Psoas muscle (tissue), 7 donors: ENCODE measurements at regions not wholly inside any gene's neighbourhood (a gene's known extent, or its start where the extent isn't known, plus 50 kb on each side); places are given as distances from the start of the nearest gene placed in this dataset.

Source experiments
- ATAC-seq, 4 donors: fragments of 200-7000 bp; cut with Tn5 transposase; one replicate each; pipeline ENCODE4 v1.9.1; 2020; ENCODE audit warnings: moderate library complexity in 3 of 4, mild to moderate bottlenecking in 2 of 4
- DNase-seq, 2 donors: peaks; one replicate each; pipeline ENCODE4 v3.0.0-alpha.2; 2020
- H3K27ac ChIP-seq: fragments of 200-600 bp; one replicate; pipeline ENCODE4 v1.8.0; 2022
- H3K27me3 ChIP-seq, 3 donors: fragments of 200-600 bp in 1 of 3; one replicate each; pipeline versions ENCODE4 v1.6.1 to v1.8.0; 2013 to 2022; ENCODE audit warnings: low read length in 2 of 3, mild to moderate bottlenecking in 2 of 3, moderate library complexity in 1 of 3; ENCODE audit not compliant: insufficient read depth in 3 of 3
- H3K36me3 ChIP-seq, 2 donors: fragments of 200-600 bp in 1 of 2; one replicate each; pipeline versions ENCODE4 v1.6.1 to v1.8.0; 2013 to 2022; ENCODE audit warnings: low read depth in 1 of 2, mild to moderate bottlenecking in 1 of 2, moderate library complexity in 1 of 2; ENCODE audit not compliant: insufficient read depth in 1 of 2
- H3K4me1 ChIP-seq: fragments of 200-600 bp; one replicate; pipeline ENCODE4 v1.8.0; 2022
- H3K4me3 ChIP-seq: fragments of 200-600 bp; one replicate; pipeline ENCODE4 v1.8.0; 2022; ENCODE audit warnings: mild to moderate bottlenecking
- H3K9me3 ChIP-seq: fragments of 200-600 bp; one replicate; pipeline ENCODE4 v1.8.0; 2022
- WGBS, 3 donors: extraction: QIAGEN DNeasy Blood & Tissue Kit; methylation state at CpG; one replicate each; pipeline versions ENCODE4 v1.1.6 to v1.1.7; 2013; 5-methylcytosine and 5-hydroxymethylcytosine counted together
- intact Hi-C, 2 donors: fragments of 100-400 bp; cut with DNase I; formaldehyde crosslinking; loops; one replicate each; pipeline versions ENCODE4 v1.11.0 to v1.14.2; 2022
- TF ChIP-seq, protein P1 (sequence below): fragments of 200-600 bp; IDR thresholded peaks from one replicate; pipeline ENCODE4 v1.8.0; 2022; ENCODE audit warnings: antibody characterized with exemption
- donor health status: healthy with polysubstance abuse.
- donor health status: DM: no; HTN: no; CAD: no; lungs with moderate emphysema.
- donor health status: Bipolar disorder and iron deficiency.
- donor health status: healthy.
- donor health status: DM: yes; HTN: yes; CAD: no.
- donor health status: DM: no; HTN: no; CAD: no.
- donor health status: DM: yes; HTN: yes; CAD: no.

DNA sequence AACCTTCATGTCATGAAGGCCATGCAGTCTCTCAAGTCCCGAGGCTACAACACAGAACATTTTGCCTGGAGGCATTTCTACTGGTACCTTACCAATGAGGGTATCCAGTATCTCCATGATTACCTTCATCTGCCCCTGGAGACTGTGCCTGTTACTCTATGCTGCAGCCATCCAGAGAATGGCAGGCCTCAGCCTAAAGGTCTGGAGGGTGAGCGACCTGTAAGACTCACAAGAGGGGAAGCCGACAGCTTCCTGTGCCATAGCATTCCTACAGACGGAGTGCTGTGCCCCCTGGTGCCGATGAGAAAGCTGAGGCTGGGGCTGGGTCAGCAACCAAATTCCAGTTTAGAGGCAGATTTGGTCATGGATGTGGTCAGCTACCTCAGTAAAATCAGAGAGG is 51.3 kb upstream of the CADPS start:
- Histone ChIP-seq H3K4me1 (no peaks in the 10 kb centered on the region), H3K36me3 (no peaks in the 10 kb centered on the region), H3K27me3 (peaks cover 0 to 6% (median 0%) of the 10 kb centered on the region in 3 donors), H3K4me3 (no peak overlapping the region), H3K27ac (no peak overlapping the region), H3K9me3 (no peaks in the 10 kb centered on the region)
- intact Hi-C loops: no loop called here
- DNase-seq: no peak
- 34 to 50% (median 35%) methylated on average over 5 of the region's 5 CpGs for WGBS, 3 donors
- TF ChIP-seq, protein P1, sequence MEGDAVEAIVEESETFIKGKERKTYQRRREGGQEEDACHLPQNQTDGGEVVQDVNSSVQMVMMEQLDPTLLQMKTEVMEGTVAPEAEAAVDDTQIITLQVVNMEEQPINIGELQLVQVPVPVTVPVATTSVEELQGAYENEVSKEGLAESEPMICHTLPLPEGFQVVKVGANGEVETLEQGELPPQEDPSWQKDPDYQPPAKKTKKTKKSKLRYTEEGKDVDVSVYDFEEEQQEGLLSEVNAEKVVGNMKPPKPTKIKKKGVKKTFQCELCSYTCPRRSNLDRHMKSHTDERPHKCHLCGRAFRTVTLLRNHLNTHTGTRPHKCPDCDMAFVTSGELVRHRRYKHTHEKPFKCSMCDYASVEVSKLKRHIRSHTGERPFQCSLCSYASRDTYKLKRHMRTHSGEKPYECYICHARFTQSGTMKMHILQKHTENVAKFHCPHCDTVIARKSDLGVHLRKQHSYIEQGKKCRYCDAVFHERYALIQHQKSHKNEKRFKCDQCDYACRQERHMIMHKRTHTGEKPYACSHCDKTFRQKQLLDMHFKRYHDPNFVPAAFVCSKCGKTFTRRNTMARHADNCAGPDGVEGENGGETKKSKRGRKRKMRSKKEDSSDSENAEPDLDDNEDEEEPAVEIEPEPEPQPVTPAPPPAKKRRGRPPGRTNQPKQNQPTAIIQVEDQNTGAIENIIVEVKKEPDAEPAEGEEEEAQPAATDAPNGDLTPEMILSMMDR: no peak
- no peak for ATAC-seq

DNA sequence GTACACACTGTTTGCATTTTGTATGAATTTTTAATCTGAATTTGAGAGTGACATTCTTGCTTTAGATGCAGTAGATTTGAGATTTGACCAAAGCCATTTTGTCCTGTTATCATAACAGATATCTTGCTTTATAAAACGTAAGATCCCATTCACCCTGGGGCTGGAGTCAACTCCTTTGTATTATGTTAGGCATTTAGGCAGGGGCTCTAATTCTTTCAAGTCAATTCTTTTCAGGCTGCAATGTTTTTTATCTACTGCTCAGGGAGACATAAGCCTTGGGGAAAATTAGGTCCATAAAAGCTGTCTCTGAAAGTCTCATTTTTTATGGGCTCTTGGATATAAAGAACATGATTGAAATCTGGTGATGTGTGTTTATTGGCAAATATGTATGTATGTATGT is 53.0 kb upstream of the CADPS start:
- intact Hi-C loops: no loop called here
- Histone ChIP-seq H3K36me3 (no peaks in the 10 kb centered on the region), H3K4me1 (no peaks in the 10 kb centered on the region), H3K4me3 (no peak overlapping the region), H3K27me3 (peaks cover 0 to 2% (median 0%) of the 10 kb centered on the region in 3 donors), H3K27ac (no peak overlapping the region), H3K9me3 (no peaks in the 10 kb centered on the region)
- WGBS, 3 donors: 50 to 72% (median 59%) methylated on average over 1 of the region's 1 CpG
- TF ChIP-seq, protein P1: no peak
- ATAC-seq (no peak), DNase-seq (no peak)

DNA sequence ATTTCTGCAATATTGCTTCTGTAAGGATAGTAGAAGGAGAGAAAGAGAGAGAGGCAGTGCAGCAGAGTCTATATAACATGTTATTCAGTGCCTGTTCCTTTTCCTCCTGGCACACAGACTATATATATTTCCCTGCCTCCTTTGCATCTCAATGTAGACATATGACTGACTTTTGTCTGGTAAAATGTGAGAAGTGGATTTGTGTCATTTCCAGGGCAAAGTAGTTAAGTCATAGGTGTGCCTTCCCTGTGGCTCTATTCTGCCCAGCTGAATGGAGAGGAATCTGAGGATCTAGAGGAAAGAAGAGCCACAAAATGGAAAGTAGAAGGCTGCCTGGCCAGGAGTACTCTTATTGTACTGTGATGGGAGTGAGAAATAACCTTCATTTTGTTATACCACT is 54.6 kb upstream of the CADPS start:
- Histone ChIP-seq H3K36me3 (no peaks in the 10 kb centered on the region), H3K4me1 (no peaks in the 10 kb centered on the region), H3K9me3 (no peaks in the 10 kb centered on the region), H3K27ac (no peak overlapping the region), H3K4me3 (no peak overlapping the region), H3K27me3 (peaks cover 0 to 2% (median 0%) of the 10 kb centered on the region in 3 donors)
- DNase-seq (no peak), ATAC-seq (no peak)
- TF ChIP-seq, protein P1: no peak
- intact Hi-C loops: no loop called here

DNA sequence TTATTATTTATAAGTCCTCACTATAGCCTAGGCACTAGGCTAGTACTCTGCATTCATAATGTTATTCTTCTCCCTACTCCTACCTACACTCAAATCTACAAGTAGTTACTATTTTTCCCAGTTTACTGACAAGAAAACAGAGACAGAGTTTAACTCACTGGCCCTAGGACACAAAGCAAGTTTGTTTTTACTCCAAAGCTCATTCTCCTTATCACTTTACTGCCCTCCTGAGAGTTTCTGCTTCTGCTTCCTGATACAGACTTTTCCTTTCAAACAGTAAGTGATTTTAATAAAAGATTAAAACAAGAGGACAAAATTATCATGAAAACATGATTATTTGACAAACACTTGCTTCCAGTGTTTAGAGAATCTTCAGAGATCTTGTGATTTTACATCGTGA is 60.6 kb upstream of the CADPS start:
- Histone ChIP-seq H3K4me3 (no peak overlapping the region), H3K27me3 (no peaks in the 10 kb centered on the region), H3K9me3 (peaks cover 4% of the 10 kb centered on the region), H3K4me1 (no peaks in the 10 kb centered on the region), H3K36me3 (no peaks in the 10 kb centered on the region), H3K27ac (no peak overlapping the region)
- intact Hi-C loops: no loop called here
- TF ChIP-seq, protein P1: no peak
- no peak for ATAC-seq
- DNase-seq: no peak
- 73 to 79% (median 76%) methylated on average over 1 of the region's 1 CpG for WGBS, 3 donors

DNA sequence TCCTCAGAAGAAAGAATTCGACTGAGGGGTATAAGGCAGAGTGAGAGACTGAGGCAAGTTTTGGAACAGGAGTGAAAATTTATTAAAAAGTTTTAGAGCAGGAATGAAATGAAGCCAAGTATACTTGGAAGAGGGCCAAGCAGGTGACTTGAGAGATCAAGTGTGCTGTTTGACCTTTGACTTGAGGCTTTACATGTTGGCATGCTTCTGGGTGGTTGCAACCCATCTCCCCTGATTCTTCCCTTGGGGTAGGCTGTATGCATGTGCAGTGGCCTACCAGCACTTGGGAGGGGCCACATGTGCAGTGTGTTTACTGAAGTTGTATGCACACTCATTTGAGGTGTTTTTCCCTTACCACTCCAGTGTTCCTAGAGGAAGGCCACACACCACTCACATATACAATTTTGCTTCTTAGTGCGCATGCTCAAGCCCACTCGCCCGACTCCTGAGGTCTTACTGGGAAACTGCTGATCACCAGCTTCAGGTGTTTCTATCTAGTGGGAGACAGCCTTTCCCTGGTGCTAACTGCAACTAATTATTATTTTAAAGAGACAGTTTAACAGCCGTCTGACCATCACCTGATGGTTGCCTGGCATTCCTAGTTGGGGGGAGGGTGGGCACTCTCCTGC is 61.5 kb upstream of the CADPS start:
- Histone ChIP-seq H3K36me3 (no peaks in the 10 kb centered on the region), H3K9me3 (peaks cover 4% of the 10 kb centered on the region), H3K27ac (no peak overlapping the region), H3K4me3 (no peak overlapping the region), H3K27me3 (no peaks in the 10 kb centered on the region), H3K4me1 (no peaks in the 10 kb centered on the region)
- no peak for DNase-seq
- 83 to 86% (median 85%) methylated on average over 5 of the region's 5 CpGs for WGBS, 3 donors
- TF ChIP-seq, protein P1: no peak
- no peak for ATAC-seq
- intact Hi-C loops: no loop called here
